NCI-H2081 treated with DMSO at 0.1 percent for 48 hours (cell line): ENCODE measurements at regions not wholly inside any gene's neighbourhood (a gene's known extent, or its start where the extent isn't known, plus 50 kb on each side); places are given as distances from the start of the nearest gene placed in this dataset.

Source experiments
- DNase-seq: peaks from one replicate; lab custom pipeline; 2025; lab: John Stamatoyannopoulos, UW

- no peak for DNase-seq
These were observed 366.3 kb downstream of the SS18 start for GRCh38 chr18:25724121-25724520.

DNA sequence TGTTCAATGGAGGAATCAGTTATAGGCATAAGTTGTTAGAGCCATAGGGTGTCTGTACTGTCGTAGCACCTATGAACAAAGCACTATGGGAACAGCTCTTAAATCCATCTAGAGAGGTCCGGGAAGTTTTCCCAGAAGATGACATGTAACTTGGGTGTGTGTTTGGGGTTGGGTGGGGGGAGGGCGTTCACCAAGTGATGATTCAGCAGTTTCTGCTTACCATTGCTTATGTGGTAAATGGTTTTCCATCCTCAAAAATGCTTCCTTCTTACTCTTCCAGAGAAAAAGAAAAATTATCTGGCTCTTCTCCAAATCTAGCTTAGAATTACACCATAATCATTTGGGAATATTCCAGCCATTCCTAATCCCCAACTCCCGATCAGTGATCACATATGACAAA lies 361.1 kb upstream of the ZNF521 start:
- DNase-seq: no peak

- DNase-seq: no peak
These were observed 359.0 kb upstream of the ZNF521 start for GRCh38 chr18:25710981-25711380.

- DNase-seq: no peak
These were observed 353.7 kb upstream of the ZNF521 start for GRCh38 chr18:25705650-25706049.

DNA sequence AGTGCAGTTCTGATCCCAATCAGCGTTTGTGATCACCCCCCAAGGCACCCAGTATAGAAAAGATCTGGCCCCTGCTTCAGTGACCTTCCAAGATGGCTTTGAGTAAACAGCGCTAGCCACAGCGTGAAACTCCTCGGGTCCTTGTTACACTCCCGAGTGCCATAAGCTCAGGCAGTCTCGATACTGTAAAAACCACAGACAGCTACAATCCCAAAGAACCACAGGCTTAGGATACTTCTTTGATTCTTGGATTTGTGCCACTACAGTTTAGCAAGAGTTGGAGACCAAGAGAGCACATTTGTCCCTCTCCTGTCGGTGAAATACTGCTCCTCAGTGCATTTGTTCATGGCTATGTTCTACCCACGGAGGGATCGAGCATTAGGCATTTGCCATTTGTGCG lies 352.5 kb upstream of the ZNF521 start:
- DNase-seq: no peak

- no peak for DNase-seq
These were observed 352.1 kb upstream of the ZNF521 start for GRCh38 chr18:25704071-25704470.

DNA sequence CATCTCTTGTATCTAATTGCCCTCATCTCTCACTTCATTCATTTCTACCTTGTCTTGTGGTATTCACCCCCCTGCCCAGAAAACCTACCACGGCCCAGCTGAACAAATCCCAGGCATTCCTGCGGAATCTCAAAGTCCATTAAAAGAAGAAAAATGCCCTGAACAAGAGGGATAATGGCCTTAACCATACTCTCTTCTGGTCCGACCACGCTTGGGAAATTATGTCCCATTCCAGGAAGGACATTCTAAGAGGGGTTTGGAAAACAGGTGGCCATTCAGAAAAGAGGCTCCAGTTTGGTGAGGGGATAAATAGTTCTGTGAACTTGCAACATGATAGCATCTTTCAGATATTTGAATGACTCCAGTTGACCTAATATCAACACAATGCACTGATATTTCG lies 349.9 kb upstream of the ZNF521 start:
- DNase-seq: no peak

GRCh38 chr18:25686960-25687500 lies 335.1 kb upstream of the ZNF521 start:
- DNase-seq: no peak

- DNase-seq: no peak
These were observed 333.1 kb upstream of the ZNF521 start for GRCh38 chr18:25685088-25685487.

DNA sequence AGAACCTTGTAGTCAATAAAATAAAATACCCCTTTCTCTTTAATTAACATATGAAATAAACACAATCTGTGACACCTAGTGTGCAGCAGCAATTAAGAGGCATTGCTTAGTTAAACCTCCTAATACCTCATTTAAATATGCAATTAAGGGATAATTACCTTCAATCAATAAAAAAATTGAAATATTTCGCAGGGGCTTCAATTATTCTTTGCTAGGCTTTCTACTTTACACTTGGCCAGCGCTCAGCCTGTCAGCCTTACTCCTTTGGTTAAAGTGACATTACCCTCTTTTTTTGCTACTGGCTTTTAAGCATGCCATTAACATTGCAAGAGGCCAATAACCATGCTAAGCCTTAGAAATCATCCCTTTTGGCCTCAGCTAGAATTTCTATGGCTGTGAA lies 327.5 kb upstream of the ZNF521 start:
- DNase-seq: no peak

GRCh38 chr18:25678221-25678620 lies 326.3 kb upstream of the ZNF521 start:
- no peak for DNase-seq

DNA sequence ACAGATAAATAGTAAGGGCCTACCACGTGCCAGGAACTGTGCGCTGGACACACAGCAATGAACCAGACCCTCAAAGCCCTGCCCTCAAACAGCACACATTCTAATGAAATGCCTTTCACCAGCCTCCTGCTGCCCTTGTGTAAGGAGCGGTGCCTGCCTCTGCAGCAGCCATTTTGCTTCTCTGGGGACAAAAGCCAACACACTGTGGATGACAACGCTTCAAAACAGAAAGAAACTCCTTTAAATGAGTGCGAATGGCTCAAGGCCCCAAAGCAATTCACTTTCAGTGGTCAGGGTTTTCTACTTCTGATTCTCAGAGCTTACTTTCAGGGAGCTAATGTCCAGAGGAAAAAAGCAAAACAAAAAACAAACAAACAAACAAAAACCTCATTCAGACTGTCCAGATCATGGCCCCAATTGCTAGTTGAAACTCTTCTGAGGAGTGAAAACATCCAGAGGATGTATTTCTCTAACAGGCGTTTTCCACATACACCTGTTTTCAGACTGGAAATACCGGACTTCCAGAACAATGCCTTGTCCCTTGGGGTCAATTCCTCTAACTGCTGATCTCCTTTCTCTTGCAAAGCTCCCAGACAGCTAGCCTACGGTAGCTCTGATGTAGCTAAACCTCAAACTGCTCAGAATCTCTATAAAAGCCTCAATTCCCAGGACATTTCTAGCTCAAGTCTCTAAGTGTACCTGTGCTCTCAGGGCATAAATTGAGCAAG lies 323.3 kb upstream of the ZNF521 start:
- DNase-seq: no peak

DNA sequence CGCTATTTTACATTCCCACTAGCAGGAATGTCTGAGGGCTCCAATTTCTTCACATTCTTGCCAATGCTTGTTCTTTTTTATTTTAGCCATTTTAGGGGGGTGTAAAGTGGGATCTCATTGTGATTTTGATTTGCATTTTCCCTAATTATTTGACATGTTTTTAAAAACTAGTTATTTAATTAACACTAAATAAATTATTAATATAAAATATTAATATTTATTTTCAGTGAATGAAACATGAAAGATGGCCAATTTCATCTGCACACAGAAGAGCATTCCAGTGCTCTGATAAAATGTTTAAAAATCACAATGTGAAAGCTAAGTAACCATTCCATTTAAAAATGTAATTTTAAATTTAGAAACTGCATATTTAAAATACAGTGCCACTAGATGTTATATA lies 322.2 kb upstream of the ZNF521 start:
- no peak for DNase-seq

- no peak for DNase-seq
These were observed 320.5 kb upstream of the ZNF521 start for GRCh38 chr18:25672490-25672889.

DNA sequence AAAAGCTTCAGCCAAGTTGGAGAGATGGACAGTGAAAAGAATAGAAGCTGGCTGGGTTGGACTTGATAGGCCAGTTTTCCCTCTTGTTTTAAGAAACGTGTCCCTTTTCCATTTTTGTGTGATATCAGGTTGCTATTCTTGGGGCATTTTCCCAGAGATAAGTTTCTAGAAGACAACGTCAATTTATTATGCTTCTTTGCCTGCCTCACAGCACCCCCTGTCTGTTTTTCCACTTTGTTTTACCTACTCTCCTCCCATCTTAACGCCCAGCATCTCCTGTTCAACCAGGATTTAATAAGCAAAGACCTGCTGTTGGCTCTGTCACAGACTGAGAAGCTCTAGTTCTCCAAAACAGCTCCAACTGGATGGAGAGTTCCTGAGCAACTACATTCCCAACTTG lies 317.8 kb upstream of the ZNF521 start:
- DNase-seq: no peak

DNA sequence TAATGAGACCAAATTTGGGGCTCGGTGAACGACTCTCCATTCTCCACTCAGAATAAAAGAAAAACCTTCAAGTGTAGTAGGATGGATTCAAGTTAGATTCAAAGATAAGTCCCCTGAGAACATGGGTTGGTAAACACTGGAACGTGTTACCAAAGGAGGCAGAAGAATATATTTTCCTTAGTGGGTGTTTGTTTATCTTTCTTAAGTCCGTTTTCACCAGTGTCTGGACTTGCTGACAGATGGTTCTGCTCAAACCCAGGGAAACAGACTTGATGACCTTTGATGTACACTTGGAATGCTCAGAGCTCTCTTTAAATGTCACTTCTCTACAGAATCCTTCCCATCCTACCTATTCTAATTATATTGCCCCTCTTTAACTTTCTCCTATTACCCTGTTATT lies 310.3 kb upstream of the ZNF521 start:
- DNase-seq: no peak

GRCh38 chr18:25661831-25662230 lies 309.9 kb upstream of the ZNF521 start:
- no peak for DNase-seq

- DNase-seq: no peak
These were observed 307.6 kb upstream of the ZNF521 start for GRCh38 chr18:25659541-25659940.

GRCh38 chr18:25658476-25658875 lies 306.5 kb upstream of the ZNF521 start:
- DNase-seq: no peak

GRCh38 chr18:25651553-25651952 lies 299.6 kb upstream of the ZNF521 start:
- DNase-seq: no peak

GRCh38 chr18:25650201-25650941 lies 298.4 kb upstream of the ZNF521 start:
- no peak for DNase-seq

DNA sequence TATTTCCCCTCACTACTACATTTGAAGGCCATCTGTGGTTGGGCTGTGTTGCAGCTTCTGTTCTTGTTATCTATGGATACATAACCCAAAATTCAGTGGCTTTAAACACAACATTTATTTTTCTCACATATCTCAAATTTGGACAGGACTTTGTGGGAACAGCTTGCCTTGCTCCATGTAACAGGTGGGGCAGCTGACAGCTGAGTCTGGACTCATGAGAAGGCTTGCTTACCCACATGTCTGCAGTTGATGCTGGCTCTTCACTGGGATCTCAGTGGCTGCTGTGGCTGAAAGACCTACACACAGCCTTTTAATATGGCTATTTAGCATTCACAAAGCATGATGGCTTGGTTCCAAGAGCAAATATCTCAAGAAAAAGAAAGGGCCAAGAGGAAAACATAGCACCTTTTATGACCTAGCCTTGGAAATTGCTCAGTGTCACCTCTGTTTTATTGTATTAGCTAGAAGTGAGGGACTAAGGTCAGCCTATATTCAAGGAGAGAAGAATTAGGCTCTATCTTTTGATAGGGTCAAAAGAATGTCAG lies 296.8 kb upstream of the ZNF521 start:
- DNase-seq: no peak

GRCh38 chr18:25647404-25647803 lies 295.4 kb upstream of the ZNF521 start:
- no peak for DNase-seq
